ENCODE measurements at regions not wholly inside any gene's neighbourhood (a gene's known extent, or its start where the extent isn't known, plus 50 kb on each side); places are given as distances from the start of the nearest gene placed in this dataset.

DNA sequence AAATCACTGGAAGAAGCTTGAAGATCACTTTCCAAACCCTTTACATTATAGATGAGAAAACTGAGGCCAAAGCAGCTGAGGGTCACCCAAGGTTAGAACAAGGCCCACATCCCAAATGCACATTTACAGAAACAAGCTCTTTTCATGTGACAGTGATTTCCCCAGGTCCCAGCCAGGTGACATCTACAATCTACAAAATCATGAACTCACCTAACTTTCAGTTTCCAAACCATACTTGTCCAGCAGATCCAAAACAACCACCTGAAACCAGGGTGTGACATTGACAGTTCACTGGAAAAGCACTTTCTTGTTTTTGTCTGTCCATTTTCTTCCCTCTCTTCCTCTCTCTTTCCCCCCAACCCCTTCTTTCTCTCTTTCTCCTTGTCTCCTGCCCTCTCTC, 132.2 kb upstream of the PRICKLE2 start:
- TF ChIP-seq, protein P1, sequence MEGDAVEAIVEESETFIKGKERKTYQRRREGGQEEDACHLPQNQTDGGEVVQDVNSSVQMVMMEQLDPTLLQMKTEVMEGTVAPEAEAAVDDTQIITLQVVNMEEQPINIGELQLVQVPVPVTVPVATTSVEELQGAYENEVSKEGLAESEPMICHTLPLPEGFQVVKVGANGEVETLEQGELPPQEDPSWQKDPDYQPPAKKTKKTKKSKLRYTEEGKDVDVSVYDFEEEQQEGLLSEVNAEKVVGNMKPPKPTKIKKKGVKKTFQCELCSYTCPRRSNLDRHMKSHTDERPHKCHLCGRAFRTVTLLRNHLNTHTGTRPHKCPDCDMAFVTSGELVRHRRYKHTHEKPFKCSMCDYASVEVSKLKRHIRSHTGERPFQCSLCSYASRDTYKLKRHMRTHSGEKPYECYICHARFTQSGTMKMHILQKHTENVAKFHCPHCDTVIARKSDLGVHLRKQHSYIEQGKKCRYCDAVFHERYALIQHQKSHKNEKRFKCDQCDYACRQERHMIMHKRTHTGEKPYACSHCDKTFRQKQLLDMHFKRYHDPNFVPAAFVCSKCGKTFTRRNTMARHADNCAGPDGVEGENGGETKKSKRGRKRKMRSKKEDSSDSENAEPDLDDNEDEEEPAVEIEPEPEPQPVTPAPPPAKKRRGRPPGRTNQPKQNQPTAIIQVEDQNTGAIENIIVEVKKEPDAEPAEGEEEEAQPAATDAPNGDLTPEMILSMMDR (IDR thresholded peaks at IDR 0.05): no peak
- no peak for TF ChIP-seq POLR2A (IDR thresholded peaks at IDR 0.05)
